ENCODE measurements at regions not wholly inside any gene's neighbourhood (a gene's known extent, or its start where the extent isn't known, plus 50 kb on each side); places are given as distances from the start of the nearest gene placed in this dataset.
A peak's percentile ranks its signal among the peaks of the same experiment; 100 is the strongest.

DNA sequence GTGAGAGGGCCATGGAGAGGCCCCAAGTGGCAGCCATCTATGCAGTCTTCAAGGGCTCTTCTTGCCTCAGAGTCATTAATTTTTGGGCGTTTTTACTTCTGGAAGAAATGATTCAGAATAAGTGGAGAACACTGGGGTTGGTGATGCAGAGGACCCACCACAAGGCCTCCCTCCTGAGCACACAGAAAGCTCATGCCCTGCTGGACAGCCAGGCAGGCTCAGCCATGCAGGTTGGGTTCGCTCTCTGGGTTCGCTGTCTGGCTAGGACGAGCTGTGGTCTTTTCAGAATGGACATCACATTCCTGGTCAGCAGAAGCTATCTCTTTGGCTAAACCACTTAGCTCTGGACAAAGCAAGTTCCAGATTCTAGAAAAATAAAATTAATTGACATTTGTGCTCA lies 480.8 kb downstream of the RPS24 start:
- DNase-seq (ENCODE audit: low read depth) = no peak

DNA sequence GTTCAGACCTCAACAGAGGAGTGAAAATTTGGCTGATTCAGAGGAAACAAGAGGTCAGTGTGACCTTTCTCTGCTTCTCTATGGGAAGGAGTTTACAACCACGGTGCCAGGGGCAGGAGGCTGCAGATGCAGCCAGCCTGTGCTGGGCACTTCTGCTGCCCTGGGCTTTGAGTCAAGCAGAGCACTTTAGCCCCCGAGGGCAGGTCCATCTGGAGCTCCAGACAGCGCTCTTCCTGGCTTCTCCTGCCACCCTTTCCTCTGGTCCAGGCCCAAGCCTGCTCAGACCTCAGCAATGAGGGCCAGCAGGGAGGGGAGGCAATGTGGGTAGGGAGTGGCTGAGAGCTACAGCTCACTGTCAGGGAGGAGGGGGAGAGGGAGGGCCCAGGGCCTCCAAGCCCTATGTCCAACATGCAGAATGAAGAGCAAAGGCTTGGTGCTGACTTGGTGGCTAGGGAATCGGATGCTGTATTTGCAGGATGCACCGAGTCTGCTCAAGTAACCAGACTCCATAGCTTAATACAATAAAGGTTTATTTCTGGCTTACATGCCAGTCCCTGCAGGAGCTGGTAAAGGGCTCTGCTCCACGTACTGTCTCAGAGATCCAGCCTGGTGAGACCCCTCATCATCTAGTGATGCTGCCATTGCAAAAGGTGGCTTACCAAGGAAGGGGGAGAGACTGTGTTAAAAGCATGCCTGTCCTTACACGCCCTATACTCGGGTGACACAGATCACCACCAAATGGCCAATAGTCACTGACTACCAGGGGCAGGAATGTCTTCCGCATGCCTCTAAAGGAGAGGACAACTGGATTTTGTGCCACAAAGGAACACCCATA lies 481.6 kb downstream of the RPS24 start:
- DNase-seq (ENCODE audit: low read depth) = peak; percentile 87

DNA sequence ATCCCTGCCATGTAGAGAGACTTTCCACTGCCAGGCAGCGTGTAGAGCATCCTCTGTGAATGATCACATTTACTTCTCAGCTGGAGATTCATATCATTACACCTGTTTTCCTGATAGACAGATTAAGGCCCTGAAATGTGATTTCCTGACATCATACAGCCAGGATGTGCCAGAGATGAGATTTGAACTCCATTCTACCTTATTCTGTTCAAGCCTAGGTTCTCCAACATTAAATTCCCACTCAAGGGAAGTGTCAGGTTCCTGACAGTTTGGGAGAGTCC lies 482.1 kb downstream of the RPS24 start:
- no peak for DNase-seq (ENCODE audit: low read depth)

DNA sequence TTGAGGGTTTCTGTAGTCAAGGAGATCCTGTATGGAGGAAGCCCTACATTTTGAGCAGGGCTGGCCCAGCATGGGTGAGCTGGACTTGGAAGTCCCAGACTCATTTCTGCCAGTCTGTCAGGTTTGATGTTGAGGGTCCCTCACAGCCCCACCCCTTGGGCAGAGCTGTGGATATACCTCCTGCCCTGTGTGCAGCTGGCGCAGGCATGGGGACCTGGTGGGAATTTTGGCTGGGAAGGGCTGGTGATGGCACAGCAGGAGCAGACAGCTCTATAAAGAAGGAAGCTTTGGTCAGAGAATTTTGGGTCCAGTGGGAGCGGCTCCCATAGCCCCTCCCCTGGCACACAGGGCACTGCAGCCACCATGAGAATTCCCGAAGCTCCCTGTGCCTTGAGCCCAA lies 482.6 kb downstream of the RPS24 start:
- DNase-seq (ENCODE audit: low read depth) = no peak

DNA sequence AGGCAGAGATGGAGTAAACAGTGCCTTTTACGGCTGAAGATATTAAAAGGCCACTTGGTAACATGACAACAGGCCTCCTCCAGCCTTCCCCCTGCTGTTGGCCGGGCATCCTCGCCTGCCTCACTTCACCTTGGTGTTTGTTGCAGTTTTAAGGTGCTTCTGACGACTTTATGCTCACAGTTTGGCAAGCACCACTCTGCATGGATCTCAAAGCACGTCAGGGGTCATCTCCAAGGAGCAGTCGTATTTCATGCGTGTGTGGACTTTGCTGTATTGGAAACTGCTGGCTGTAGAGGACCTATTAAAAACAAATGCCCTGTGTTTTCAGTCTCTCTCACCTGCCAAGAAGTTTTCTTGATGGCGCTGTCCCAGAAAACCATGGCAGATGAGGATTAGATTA lies 483.1 kb downstream of the RPS24 start:
- no peak for DNase-seq (ENCODE audit: low read depth)

DNA sequence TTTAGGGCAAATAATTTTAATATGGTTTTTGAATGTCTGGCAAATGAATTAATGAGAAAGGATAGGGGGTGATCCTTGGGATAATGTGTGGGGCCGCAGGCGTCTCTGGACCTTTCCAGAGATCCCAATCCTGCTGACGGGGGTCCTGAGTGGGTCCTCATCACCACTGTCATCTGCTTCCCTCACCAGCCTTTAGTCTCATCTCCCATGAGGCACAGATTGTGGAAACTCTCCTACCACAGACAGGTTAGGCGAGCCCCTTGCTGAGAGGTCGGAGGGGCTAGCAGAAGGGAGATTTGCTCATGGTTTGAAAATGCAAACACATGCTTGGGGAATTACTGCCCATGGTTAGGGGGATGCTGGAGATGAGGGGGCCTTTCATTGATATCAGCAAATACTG lies 484.6 kb downstream of the RPS24 start:
- no peak for DNase-seq (ENCODE audit: low read depth)

DNA sequence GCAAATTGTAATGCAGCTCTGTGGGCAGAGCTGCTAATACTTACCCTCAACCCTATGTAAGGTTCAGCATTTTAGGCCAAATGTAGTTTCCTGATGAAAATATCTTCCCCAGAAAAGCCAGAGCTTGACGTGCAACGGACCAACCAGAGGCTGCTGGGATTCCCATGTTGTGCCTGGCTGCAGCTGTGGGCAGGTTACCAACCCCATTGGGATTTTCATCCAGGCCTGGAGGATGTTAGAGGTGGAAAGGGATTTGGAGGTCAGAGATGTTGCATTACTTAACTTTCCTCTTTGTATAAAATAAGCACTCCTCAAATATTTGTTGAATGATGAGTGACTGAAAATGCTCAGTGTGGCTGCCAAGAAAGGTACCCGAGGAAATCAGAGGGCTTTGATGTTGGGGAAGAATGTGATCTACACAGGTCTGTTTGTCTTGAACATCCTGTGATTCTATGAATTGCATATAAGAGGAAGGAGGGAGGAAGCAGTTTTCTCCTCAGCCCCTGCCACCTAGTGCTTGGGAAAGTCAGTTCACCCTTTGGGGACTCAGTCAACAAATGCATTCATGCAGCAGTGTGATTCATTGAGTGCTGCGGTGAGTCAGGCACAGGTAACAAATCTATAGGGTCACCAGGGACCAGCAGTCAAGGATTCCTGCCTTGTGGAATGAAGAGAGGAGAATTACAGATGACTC lies 487.2 kb downstream of the RPS24 start:
- DNase-seq (ENCODE audit: low read depth) = peak; percentile 41

DNA sequence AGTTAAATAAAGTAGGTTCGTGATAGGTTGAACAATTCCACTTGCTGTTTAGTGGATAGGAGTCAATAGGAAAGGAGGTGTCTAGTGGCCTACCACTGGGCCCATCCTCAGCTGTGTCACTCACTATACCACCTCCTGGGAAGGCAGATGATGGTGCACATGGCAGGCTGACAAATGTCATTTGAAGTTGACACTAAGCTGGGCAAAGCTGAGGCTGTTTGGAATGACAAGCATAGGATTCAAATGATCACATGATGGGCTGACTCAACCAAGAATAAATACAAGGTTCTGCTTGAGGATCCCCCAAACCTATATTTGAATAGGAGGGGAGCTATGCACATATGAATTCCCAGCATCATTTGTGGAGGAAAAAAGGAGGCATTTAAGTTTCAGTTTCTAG lies 489.8 kb downstream of the RPS24 start:
- no peak for DNase-seq (ENCODE audit: low read depth)

DNA sequence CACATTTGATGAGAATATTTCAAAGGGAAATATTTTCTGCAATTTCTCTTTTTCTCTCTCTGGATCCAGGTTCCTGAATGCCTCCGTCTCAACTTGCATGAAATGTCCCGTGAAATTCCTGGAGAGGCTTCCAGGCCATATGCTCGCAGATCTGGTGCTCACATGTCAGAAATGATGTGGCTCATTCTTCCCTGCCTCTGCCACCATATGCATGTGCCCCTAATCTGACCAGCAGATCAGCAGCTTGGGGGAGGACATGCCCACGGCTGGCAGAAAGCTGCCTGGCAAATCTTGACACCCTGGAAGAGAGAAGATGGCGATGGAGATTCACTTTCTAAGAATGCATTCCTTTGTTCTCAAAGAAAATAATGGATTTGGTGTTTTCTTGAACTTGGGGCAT lies 490.7 kb downstream of the RPS24 start:
- DNase-seq (ENCODE audit: low read depth) = peak; percentile 36

DNA sequence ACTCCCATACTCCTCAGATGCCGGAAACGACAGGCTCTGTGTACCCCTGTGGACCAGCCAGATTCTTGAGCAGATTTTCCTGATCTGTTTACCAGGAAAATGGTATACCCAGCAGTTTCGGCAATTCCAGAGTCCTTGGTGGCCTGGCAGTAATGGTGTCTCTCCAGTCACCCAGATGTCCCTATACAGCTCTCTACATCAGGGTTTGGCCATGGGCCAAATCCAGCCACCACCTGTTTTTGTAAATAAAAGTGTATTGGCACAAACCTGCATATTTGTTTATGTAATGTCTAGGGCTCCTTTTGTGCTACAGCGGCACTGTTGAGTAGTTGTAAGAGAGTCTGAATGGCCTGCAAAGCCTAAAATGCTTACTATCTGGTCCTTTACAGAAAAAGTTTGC lies 491.3 kb downstream of the RPS24 start:
- no peak for DNase-seq (ENCODE audit: low read depth)

DNA sequence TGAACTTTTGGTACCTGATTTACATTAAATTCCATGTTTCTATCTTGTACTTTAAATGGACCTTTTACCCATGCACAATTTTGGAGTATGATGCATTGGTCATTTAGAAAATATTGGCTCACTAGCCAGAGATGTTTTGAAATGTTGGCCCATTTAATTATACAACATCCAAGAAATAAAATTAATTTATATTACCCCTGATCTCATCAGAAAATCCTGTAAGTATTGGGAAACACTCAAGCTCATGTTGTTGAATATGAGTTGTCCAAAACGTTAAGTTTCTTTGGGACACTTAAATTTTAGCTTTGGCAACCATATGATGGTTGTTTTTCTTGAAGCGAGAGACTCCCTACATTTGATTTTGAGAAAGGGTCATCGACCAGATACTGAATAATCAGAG lies 492.7 kb downstream of the RPS24 start:
- DNase-seq (ENCODE audit: low read depth) = no peak

DNA sequence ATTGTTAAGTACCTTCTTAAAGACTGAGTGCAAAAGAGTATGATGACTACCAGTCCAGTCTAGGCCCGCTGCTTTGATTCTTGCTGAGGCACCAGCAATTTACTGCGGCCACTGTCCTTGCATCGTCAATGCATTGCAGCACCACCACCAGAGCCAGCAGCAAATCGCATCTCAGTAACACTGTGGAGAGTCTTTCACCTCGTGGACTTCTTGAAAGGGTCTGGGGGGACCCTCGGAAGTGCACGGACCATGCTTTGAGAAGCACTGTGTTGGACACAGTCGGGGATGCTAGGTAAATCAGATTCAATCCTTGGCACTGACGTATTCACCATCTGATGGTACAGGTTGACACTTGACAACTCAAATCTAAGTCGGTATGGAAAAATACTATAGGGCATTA lies 493.6 kb downstream of the RPS24 start:
- DNase-seq (ENCODE audit: low read depth) = no peak

DNA sequence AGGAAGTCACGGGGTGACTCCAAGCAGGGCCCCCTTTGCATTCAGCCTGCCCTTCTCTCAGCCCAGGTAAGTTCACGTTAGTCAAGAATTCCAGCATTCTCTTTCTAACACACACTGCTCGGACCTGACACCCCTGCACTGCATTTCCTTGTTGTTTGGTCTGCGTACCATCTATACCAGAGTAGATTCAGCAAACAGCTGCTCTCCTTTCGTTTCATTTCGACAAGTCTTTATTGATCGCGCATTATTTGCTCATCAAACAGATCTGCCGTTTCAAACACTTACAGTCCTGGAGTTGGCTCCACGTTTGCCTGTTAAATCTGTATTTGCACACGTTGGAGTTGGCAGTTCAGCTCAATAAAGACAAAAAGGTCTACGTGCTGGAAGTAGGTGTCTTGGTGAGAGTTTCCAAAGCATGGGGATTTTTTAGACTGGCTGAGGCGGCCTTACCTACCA lies 495.1 kb downstream of the RPS24 start:
- DNase-seq (ENCODE audit: low read depth) = no peak

DNA sequence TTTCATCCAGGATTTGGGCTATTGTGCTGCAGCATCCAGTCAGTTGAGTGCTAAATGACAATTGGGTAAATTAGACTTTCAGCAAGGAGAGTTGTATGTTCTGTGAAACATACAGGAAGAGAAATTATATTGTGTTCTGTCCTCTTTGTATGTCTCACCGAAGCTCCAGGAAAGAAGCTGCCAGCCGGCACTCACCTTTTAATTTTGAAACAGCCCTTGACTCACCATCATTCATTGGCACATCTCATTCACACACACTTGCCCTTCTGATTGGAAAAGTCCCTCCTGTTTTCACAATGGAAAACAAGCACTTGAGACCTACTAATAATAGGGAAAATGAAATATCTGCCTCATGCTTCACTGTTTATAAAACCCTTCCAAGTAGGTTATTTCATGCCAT lies 495.6 kb downstream of the RPS24 start:
- no peak for DNase-seq (ENCODE audit: low read depth)

DNA sequence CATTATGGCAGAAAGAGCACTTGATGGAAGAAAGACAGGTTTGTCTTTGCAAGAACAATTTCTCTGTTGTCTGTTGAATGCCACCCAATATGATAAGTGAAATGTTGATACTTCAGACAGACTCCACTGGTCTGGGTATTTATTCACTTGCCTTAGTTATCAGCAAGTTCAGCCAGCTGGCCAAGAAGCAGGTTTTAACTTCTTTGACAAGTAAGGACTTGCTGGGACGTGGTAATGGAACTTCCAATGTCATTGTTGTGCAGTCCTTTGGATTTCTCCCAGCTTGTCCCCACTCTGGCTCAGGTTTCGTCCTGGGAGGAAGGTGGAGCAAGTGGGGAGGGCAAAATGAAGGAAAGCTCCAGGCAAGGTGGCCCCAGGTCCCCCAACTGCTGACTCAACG lies 497.4 kb downstream of the RPS24 start:
- no peak for DNase-seq (ENCODE audit: low read depth)

DNA sequence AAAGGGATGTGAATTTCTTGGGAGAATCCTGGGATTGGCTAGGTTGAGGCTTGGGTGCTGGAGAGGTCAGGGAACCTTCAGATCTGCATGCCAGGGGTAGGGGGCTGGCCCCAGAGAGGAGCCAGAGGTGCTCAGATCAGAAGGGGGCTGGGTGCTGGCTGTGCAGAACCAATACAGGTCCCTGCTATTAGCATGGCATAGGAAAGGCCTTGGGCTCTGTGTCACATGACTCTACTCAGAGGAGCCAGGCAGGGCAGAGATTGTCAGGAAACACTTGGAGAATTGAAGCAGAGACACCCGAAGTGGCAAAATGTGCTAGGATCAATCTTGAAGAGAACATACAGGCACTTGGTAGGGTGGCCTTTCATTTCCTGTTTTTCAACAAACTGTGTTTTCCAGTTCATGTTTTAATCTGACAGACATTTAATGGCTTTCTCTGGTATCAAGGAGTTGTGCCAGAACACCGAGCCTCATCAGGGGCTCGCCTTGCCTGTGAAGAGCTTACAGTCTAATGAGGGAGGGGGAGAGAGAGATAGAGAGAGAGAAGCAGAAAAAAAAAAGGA lies 498.9 kb downstream of the RPS24 start:
- DNase-seq (ENCODE audit: low read depth) = no peak

DNA sequence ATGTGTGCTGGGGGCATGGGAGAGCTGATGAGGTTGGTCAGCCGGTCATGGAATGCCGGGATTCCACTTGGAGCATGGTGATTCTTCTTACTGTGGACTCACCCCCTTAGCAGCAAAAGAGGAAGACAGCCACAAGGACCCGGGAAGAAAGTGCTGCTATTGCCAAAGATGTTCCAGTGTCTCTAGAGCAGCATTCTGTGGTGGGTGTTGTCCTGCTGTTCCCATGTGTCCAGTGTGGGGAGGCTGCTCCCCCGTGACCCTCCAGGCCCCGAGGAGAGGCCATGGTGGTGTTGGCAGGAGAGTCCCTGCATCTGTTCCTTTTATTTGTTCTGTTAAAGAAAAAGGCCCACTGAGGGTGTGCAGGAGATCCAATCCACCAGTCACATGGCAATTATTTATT lies 499.4 kb downstream of the RPS24 start:
- DNase-seq (ENCODE audit: low read depth) = no peak

DNA sequence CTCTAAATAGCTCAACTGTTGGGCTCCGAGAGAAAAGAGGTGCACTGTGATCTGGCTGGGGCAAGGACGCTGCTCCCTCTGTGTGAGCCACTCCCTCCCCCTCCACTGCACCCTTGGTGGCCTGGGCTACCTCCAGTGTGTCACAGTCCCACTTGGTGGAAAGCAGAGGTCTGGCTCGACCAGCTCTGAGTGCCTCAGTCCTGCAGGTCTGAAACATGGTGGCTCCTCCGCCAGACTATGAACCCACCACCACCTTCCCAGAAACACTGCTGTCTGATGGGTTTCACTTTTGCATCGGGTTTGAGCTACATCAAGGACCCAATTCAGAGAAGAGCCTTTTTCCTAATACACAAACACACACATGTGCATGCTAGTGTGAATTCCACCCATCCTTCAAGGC lies 500.1 kb downstream of the RPS24 start:
- no peak for DNase-seq (ENCODE audit: low read depth)

DNA sequence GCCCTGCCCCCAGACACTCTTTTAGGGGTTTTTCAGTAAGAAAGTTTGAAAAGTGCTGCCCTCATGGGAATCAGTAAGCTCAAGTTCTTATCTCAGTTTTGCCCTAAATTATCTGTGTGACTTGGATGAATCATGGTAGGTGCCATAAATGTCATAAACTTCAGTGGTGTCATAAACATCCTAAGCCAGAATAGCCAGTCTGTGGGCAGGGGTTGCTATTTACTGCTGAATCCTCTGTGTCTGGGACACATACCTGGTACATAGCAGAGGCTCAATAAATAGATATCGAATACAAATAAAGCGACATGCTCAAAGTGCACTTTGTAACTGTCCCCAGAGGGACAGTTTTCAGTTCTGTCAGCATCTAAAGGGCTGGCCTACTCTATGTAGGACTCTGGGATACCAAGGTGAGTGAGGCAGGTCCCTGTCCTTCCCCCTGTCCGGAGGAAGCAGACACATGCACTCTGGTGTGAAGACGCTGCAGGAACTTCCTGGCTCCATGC lies 502.1 kb downstream of the RPS24 start:
- DNase-seq (ENCODE audit: low read depth) = no peak

DNA sequence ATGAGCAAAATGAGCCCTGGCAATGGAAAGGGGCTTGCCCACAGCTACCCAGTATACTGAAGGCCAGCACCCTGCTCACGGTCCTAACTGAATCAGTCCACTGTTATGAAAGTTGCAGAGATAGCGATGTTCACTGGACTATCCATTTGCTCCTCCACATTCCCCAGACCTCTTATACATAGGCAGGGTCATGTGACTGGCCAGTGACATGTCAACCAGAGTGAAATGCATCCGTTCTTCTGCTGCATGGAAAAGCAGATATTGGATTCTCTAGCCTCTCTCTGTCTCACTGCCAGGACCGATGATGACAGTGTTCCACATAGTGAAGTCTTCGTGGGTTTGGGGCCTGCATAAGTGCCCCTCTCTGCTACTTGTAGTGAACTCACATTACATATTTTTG lies 503.4 kb downstream of the RPS24 start:
- no peak for DNase-seq (ENCODE audit: low read depth)

DNA sequence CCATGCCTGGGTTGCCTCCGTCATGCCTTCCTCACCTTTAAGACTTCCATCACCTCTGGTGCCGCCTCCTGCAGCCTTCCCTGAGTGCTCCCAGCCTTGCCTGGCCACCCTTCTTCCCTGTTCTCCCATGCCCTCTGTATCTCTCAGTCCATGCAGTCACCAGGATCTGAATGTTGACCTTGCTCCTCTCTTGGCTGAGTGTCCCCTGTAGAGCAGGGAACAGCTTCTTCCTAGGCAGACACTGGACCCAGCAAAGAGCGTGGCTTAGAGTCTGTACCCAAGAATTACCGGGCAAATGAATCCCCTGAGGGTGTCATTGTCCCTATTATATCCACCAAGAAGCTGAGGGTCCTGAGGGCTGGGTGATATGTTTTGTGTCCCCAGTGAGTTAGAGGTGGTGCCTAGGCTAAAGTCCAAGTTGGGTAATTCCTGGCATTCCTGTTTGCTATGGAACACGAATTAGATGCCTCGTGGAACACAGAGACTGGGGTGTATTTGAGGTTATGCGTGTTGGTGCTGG lies 505.6 kb downstream of the RPS24 start:
- no peak for DNase-seq (ENCODE audit: low read depth)

DNA sequence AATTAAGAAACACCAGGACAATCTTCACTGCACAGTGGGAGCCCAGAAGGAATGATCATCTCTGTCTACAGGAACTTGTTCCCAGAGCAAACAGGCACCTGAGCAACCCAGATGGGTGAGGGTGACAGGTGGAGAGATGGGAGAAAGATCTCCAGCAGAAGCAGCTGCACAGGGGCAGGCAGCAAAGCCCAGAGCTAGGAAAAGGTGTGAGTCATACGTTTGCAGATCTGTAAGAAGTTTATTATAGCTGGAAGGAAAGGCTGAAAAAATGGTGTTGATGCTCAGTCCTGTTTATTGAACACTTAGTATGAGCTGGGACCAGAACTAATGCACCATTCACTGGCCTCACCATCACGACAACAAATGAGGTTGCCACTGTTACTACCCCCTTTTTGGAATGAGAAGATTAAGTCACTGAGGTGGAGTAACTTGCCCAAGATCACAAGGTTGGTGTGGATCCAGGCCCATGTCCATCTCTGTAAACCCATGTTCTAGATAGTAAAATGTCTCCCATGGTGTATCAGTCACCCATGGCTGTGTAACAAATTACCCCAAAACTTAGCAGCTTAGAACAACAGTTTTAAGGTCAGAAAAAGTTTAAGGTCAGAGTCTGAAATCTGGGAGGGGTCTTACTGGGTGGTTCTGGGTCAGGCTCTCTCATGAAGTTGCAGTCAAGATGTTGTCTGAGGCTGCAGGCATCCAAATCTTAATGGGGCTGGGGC lies 506.9 kb downstream of the RPS24 start:
- DNase-seq (ENCODE audit: low read depth) = no peak
